Body of pancreas (tissue), 4 donors: ENCODE measurements at regions not wholly inside any gene's neighbourhood (a gene's known extent, or its start where the extent isn't known, plus 50 kb on each side); places are given as distances from the start of the nearest gene placed in this dataset.

ENCODE experiments used
- ATAC-seq: fragments of 150-250 bp; one replicate; pipeline ENCODE4 v1.9.1; 2016
- DNase-seq, 4 donors: peaks; one replicate each; pipeline ENCODE4 v3.0.0-alpha.2; 2019
- H3K27ac ChIP-seq, 4 donors: fragments of 200-600 bp; sonication (generic); 1 replicate in 3 of 4; 2 replicates in 1 of 4; pipeline versions ENCODE4 v1.5.1 to v1.6.1; 2016 to 2019; ENCODE audit warnings: mild to moderate bottlenecking in 1 of 4, mixed read lengths in 1 of 4, moderate library complexity in 1 of 4
- H3K27me3 ChIP-seq, 2 donors: fragments of 200-600 bp; sonication (generic); one replicate each; pipeline ENCODE4 v1.6.0; 2016; ENCODE audit warnings: mild to moderate bottlenecking in 1 of 2
- H3K36me3 ChIP-seq, 2 donors: fragments of 200-600 bp; sonication (generic); replicated peaks in 1 of 2; 2 replicates each; pipeline ENCODE4 v1.5.1; 2016; ENCODE audit warnings: low read depth in 2 of 2; ENCODE audit not compliant: insufficient read depth in 1 of 2
- H3K4me1 ChIP-seq: fragments of 200-600 bp; sonication (generic); one replicate; pipeline ENCODE4 v1.6.0; 2016
- H3K4me3 ChIP-seq, 2 donors: fragments of 200-600 bp; sonication (generic); 1 replicate in 1 of 2; 2 replicates in 1 of 2; pipeline ENCODE4 v1.5.1; 2016 to 2019
- H3K9me3 ChIP-seq, 3 donors: fragments of 200-600 bp; sonication (generic); 1 replicate in 2 of 3; 2 replicates in 1 of 3; pipeline ENCODE4 v1.5.1; 2016
- CTCF ChIP-seq, 7 experiments: fragments of 450-650 bp in 4 of 7; fragments of 200-600 bp in 3 of 7; sonication (generic) in 3 of 7; IDR thresholded peaks; one replicate each; pipeline ENCODE4 v1.5.1; 2016 to 2019; ENCODE audit warnings: antibody characterized with exemption in 7 of 7
- POLR2A ChIP-seq, 3 donors: fragments of 450-650 bp; IDR thresholded peaks; one replicate each; pipeline ENCODE4 v1.6.1; 2016; ENCODE audit warnings: antibody characterized with exemption in 3 of 3, mild to moderate bottlenecking in 2 of 3
- WGBS, 2 donors: methylation state at CpG; one replicate each; pipeline ENCODE4 v1.1.5; 2017; 5-methylcytosine and 5-hydroxymethylcytosine counted together
- intact Hi-C: fragments of 100-400 bp; cut with DNase I; formaldehyde crosslinking; loops from one replicate; pipeline ENCODE4 v1.15.1; 2023

DNA sequence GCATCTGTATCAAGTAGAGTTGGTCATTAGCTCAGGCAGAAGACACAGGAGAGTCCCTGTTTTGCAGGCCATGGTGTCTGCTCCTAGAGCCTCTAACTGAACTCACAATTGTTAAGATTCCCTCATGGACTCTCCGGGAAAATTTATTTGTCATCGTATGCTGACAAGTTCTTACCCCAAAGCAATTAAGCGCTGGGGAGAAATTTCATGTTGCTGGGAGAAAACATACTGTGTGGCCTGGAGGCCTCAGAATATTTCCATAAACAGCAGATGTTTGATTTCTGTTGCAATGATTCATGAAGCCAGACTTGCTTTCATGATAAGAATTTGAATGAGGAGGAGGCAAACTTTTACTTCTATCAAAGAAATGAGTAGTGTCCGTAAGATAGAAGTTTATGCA is 583.2 kb downstream of the GATA3 start:
- WGBS, 2 donors: 57 to 60% methylated on average over 4 of the region's 4 CpGs
- no peaks in the 10 kb centered on the region for H3K4me1 ChIP-seq
- TF ChIP-seq CTCF (IDR thresholded peaks at IDR 0.05): no peak
- TF ChIP-seq POLR2A (IDR thresholded peaks at IDR 0.05): no peak
- H3K36me3 ChIP-seq: no peaks in the 10 kb centered on the region
- no peak for DNase-seq
- no peak overlapping the region for H3K27ac ChIP-seq
- H3K27me3 ChIP-seq: no peaks in the 10 kb centered on the region
- no peak overlapping the region for H3K4me3 ChIP-seq
- ATAC-seq: no peak
- intact Hi-C loops: no loop called here
- H3K9me3 ChIP-seq: no peaks in the 10 kb centered on the region

DNA sequence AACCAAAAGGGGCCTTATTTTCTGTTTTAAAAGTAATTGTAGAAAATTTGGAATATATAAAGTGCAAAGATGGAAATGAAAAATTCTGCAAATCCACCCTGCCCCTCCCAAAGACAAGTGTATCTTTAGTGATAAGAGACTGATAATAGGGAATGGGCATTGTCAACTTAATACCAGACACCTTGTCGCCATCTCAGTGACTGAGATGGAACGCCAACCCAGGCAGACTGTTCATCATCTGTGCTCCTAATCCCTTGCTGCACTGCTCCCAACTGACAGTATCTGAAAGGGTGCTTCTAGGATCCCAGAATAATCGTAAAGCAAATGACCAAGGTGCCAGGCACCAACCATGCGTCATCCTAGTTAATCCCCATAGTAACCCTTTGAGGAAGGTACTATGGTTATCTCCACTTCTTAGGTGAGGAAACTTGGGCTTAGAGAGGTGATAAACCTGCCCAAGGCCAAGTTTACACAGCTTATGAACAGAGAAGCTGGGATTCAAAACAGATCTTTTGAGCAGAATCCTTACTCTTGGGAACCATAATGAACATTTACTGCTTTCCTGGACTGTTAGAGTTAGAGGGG is 583.7 kb downstream of the GATA3 start:
- Histone ChIP-seq H3K9me3 (no peaks in the 10 kb centered on the region), H3K27me3 (no peaks in the 10 kb centered on the region), H3K27ac (no peak overlapping the region), H3K4me1 (no peaks in the 10 kb centered on the region), H3K36me3 (no peaks in the 10 kb centered on the region), H3K4me3 (no peak overlapping the region)
- ATAC-seq: no peak
- TF ChIP-seq CTCF (IDR thresholded peaks at IDR 0.05): no peak
- no peak for TF ChIP-seq POLR2A (IDR thresholded peaks at IDR 0.05)
- DNase-seq: no peak
- intact Hi-C loops: no loop called here
- WGBS, 2 donors: 54 to 72% methylated on average over 4 of the region's 4 CpGs

GRCh38 chr10:8639486-8640185 is 585.1 kb downstream of the GATA3 start:
- Histone ChIP-seq H3K4me1 (no peaks in the 10 kb centered on the region), H3K27me3 (no peaks in the 10 kb centered on the region), H3K27ac (no peak overlapping the region), H3K36me3 (no peaks in the 10 kb centered on the region), H3K9me3 (no peaks in the 10 kb centered on the region), H3K4me3 (no peak overlapping the region)
- no peak for DNase-seq
- intact Hi-C loops: no loop called here
- 55 to 60% methylated on average over 6 of the region's 6 CpGs for WGBS, 2 donors
- TF ChIP-seq CTCF (IDR thresholded peaks at IDR 0.05) (no peak), POLR2A (IDR thresholded peaks at IDR 0.05) (no peak)
- ATAC-seq: no peak

- TF ChIP-seq CTCF (IDR thresholded peaks at IDR 0.05) (no peak), POLR2A (IDR thresholded peaks at IDR 0.05) (no peak)
- DNase-seq: no peak
- H3K36me3 ChIP-seq: no peaks in the 10 kb centered on the region
- intact Hi-C loops: no loop called here
- no peak for ATAC-seq
- H3K27me3 ChIP-seq: no peaks in the 10 kb centered on the region
- H3K4me1 ChIP-seq: no peaks in the 10 kb centered on the region
- H3K9me3 ChIP-seq: no peaks in the 10 kb centered on the region
- 68 to 75% methylated on average over 3 of the region's 3 CpGs for WGBS, 2 donors
- no peak overlapping the region for H3K4me3 ChIP-seq
- no peak overlapping the region for H3K27ac ChIP-seq
These were observed 585.8 kb downstream of the GATA3 start for GRCh38 chr10:8640301-8640700.

DNA sequence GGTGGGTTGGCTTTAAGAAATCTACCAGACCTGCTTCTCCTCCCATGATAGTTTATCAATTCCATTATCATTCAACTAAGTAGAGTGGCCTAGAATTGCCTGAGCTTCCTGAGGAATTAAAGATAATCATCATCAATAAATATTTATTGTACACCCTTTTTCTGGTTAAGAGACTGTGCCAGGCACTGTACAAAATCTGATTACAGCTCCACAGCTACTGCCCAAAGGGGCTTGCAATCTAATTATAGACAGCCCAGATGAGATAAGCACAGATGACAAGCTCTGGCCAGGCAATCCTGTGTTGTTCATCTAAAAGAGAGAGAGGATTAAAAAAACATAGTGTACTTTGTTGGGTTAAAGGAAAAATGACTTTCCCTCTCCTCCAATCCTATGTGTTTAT is 586.4 kb downstream of the GATA3 start:
- H3K9me3 ChIP-seq: no peaks in the 10 kb centered on the region
- no peaks in the 10 kb centered on the region for H3K4me1 ChIP-seq
- H3K27ac ChIP-seq: no peak overlapping the region
- ATAC-seq (no peak), DNase-seq (no peak)
- no peak for TF ChIP-seq CTCF (IDR thresholded peaks at IDR 0.05)
- no peak for TF ChIP-seq POLR2A (IDR thresholded peaks at IDR 0.05)
- no peak overlapping the region for H3K4me3 ChIP-seq
- intact Hi-C loops: no loop called here
- no peaks in the 10 kb centered on the region for H3K36me3 ChIP-seq
- H3K27me3 ChIP-seq: no peaks in the 10 kb centered on the region
